ENCODE measurements at regions not wholly inside any gene's neighbourhood (a gene's known extent, or its start where the extent isn't known, plus 50 kb on each side); places are given as distances from the start of the nearest gene placed in this dataset.

DNA sequence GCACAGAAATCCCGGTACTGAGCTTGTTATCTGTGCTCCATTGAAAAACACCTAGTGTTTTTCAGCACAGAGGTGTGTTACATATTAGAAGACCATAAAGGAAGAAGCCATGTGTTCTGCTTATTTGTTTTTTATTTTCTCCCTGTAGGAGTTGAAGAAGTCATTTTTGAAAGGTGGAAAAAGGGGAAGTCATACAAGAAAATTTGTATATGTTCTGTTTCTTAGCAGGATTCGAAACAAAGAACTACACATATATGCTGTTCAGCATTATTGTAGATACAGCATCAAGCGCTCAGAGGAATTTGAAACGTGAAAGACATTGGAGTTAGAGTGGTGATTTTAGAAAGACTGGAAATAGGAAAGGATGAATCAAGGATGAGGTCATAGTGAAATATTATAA, 345.3 kb upstream of the ADGRL2 start:
- H3K27ac ChIP-seq (replicated peaks), result no peak overlapping the region
- no peaks in the 10 kb centered on the region for H3K27me3 ChIP-seq (ENCODE audit: insufficient read depth, poor library complexity, severe bottlenecking)
- no peak overlapping the region for H3K4me3 ChIP-seq (replicated peaks; ENCODE audit: insufficient read depth, low read length)
- no peak for DNase-seq (ENCODE audit: low read depth in 1 of 2, low spot score in 1 of 2)
- no peak for TF ChIP-seq GABPA (IDR thresholded peaks at IDR 0.05; ENCODE audit: low read depth)
- TF ChIP-seq SPI1 (IDR thresholded peaks at IDR 0.05; ENCODE audit: borderline replicate concordance, low read depth), result peak; percentile 88

DNA sequence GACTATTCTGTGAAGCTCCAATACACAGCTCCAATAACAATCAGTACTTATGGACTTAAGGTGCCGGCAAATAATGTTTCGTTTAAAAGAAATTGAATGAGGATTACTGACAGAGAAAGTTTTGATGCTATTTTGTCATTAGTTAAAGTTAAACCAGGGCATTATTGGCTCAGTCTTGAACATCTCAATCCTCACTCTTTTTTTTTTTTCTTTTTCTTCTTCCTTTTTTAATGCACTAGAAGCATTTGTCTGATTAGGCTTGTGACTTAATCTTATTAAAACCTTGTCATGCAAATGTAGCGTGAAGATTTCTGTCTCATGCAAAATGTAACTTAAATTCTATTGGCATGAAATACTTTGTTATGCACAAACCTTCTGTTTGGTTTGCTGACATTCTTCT, 346.8 kb upstream of the ADGRL2 start:
- Histone ChIP-seq H3K4me3 (replicated peaks; ENCODE audit: insufficient read depth, low read length) (no peak overlapping the region), H3K27me3 (ENCODE audit: insufficient read depth, poor library complexity, severe bottlenecking) (no peaks in the 10 kb centered on the region), H3K27ac (replicated peaks) (no peak overlapping the region)
- DNase-seq (ENCODE audit: low read depth in 1 of 2, low spot score in 1 of 2), result no peak
- TF ChIP-seq POLR2AphosphoS5 (IDR thresholded peaks at IDR 0.05; ENCODE audit: low read depth), result no peak
- TF ChIP-seq CTCF (IDR thresholded peaks at IDR 0.05; ENCODE audit: insufficient read depth, low read length), result no peak
- no peak for TF ChIP-seq GABPA (IDR thresholded peaks at IDR 0.05; ENCODE audit: low read depth)
- TF ChIP-seq, protein P1, sequence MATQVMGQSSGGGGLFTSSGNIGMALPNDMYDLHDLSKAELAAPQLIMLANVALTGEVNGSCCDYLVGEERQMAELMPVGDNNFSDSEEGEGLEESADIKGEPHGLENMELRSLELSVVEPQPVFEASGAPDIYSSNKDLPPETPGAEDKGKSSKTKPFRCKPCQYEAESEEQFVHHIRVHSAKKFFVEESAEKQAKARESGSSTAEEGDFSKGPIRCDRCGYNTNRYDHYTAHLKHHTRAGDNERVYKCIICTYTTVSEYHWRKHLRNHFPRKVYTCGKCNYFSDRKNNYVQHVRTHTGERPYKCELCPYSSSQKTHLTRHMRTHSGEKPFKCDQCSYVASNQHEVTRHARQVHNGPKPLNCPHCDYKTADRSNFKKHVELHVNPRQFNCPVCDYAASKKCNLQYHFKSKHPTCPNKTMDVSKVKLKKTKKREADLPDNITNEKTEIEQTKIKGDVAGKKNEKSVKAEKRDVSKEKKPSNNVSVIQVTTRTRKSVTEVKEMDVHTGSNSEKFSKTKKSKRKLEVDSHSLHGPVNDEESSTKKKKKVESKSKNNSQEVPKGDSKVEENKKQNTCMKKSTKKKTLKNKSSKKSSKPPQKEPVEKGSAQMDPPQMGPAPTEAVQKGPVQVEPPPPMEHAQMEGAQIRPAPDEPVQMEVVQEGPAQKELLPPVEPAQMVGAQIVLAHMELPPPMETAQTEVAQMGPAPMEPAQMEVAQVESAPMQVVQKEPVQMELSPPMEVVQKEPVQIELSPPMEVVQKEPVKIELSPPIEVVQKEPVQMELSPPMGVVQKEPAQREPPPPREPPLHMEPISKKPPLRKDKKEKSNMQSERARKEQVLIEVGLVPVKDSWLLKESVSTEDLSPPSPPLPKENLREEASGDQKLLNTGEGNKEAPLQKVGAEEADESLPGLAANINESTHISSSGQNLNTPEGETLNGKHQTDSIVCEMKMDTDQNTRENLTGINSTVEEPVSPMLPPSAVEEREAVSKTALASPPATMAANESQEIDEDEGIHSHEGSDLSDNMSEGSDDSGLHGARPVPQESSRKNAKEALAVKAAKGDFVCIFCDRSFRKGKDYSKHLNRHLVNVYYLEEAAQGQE (IDR thresholded peaks at IDR 0.05; ENCODE audit: insufficient replicate concordance, low read depth), result no peak
- TF ChIP-seq SPI1 (IDR thresholded peaks at IDR 0.05; ENCODE audit: borderline replicate concordance, low read depth), result no peak

- DNase-seq (ENCODE audit: low read depth in 1 of 2, low spot score in 1 of 2), result no peak
- TF ChIP-seq CTCF (IDR thresholded peaks at IDR 0.05; ENCODE audit: insufficient read depth, low read length) (no peak), GABPA (IDR thresholded peaks at IDR 0.05; ENCODE audit: low read depth) (no peak), POLR2AphosphoS5 (IDR thresholded peaks at IDR 0.05; ENCODE audit: low read depth) (no peak), SPI1 (IDR thresholded peaks at IDR 0.05; ENCODE audit: borderline replicate concordance, low read depth) (no peak)
- TF ChIP-seq, protein P1 (IDR thresholded peaks at IDR 0.05; ENCODE audit: insufficient replicate concordance, low read depth), result no peak
- H3K4me3 ChIP-seq (replicated peaks; ENCODE audit: insufficient read depth, low read length), result no peak overlapping the region
- H3K27me3 ChIP-seq (ENCODE audit: insufficient read depth, poor library complexity, severe bottlenecking), result no peaks in the 10 kb centered on the region
- no peak overlapping the region for H3K27ac ChIP-seq (replicated peaks)
Measured at GRCh38 chr1:81453367-81453703, 347.4 kb upstream of the ADGRL2 start.

- no peaks in the 10 kb centered on the region for H3K27me3 ChIP-seq (ENCODE audit: insufficient read depth, poor library complexity, severe bottlenecking)
Measured at GRCh38 chr1:81452693-81453366, 347.9 kb upstream of the ADGRL2 start.

More at GRCh38 chr1:81452693-81453366, 347.9 kb upstream of the ADGRL2 start:
- Histone ChIP-seq H3K4me3 (replicated peaks; ENCODE audit: insufficient read depth, low read length) (no peak overlapping the region), H3K27ac (replicated peaks) (no peak overlapping the region)
- TF ChIP-seq GABPA (IDR thresholded peaks at IDR 0.05; ENCODE audit: low read depth) (no peak), CTCF (IDR thresholded peaks at IDR 0.05; ENCODE audit: insufficient read depth, low read length) (no peak), POLR2AphosphoS5 (IDR thresholded peaks at IDR 0.05; ENCODE audit: low read depth) (no peak), SPI1 (IDR thresholded peaks at IDR 0.05; ENCODE audit: borderline replicate concordance, low read depth) (no peak)
- TF ChIP-seq, protein P1 (IDR thresholded peaks at IDR 0.05; ENCODE audit: insufficient replicate concordance, low read depth), result no peak
- no peak for DNase-seq (ENCODE audit: low read depth in 1 of 2, low spot score in 1 of 2)
